H1 (cell line): ENCODE measurements at regions not wholly inside any gene's neighbourhood (a gene's known extent, or its start where the extent isn't known, plus 50 kb on each side); places are given as distances from the start of the nearest gene placed in this dataset.

Experiments
- ASH2L ChIP-seq: fragments of 200-600, 300-600 bp; sonication (generic); IDR thresholded peaks from one replicate; pipeline ENCODE4 v1.7.1; 2017; ENCODE audit warnings: low read length
- CBX5 ChIP-seq: fragments of 300-800, 300-1000 bp; sonication (generic); IDR thresholded peaks from 2 replicates; pipeline ENCODE4 v1.7.1; 2016; ENCODE audit warnings: antibody characterized with exemption, low read length, low read depth
- EGR1 ChIP-seq: IDR thresholded peaks from 2 replicates; pipeline ENCODE4 v1.6.1; 2011; ENCODE audit warnings: low read depth, low read length, borderline replicate concordance
- GABPA ChIP-seq: IDR thresholded peaks from 2 replicates; pipeline ENCODE4 v1.6.1; 2011; ENCODE audit warnings: mild to moderate bottlenecking, low read length, moderate library complexity, borderline replicate concordance; ENCODE audit not compliant: insufficient read depth
- RXRA ChIP-seq: IDR thresholded peaks from 2 replicates; pipeline ENCODE4 v1.6.1; 2011; ENCODE audit warnings: low read depth, mild to moderate bottlenecking, low read length, moderate library complexity; ENCODE audit not compliant: insufficient read depth

DNA sequence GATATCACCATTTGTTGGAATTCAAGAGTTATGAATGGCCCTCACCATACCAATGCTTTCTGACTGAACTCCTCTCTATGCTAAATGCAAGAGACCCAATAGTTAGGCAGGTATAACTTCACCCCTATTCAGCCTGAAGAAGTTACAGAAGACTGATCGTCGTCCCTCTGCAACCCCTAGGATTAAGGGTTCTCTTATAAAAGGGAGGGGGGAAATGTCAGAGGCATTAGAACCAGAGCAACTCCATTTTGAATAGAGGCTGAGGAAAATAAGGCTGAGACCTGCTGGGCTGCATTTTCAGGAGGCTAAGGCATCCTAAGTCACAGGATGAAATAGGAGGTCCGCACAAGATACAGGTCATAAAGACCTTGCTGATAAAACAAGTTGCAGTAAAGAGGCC, 494.3 kb downstream of the SPRY1 start (continued):
- TF ChIP-seq CBX5: no peak
- TF ChIP-seq ASH2L: no peak
- no peak for TF ChIP-seq GABPA
- no peak for TF ChIP-seq RXRA
- no peak for TF ChIP-seq EGR1
